Upper lobe of left lung (tissue), 6 donors: ENCODE measurements at regions not wholly inside any gene's neighbourhood (a gene's known extent, or its start where the extent isn't known, plus 50 kb on each side); places are given as distances from the start of the nearest gene placed in this dataset.
A peak's percentile ranks its signal among the peaks of the same experiment; 100 is the strongest.

Source experiments
- ATAC-seq, 2 donors: fragments of 200-7000 bp; cut with Tn5 transposase; one replicate each; pipeline ENCODE4 v1.9.1; 2022; ENCODE audit warnings: mild to moderate bottlenecking in 2 of 2, moderate library complexity in 2 of 2; ENCODE audit not compliant: low FRiP score in 2 of 2
- DNase-seq, 2 donors: peaks; one replicate each; pipeline ENCODE4 v3.0.0-alpha.2; 2019 to 2020
- H3K27ac ChIP-seq, 4 donors: fragments of 200-600 bp; sonication (generic); one replicate each; pipeline ENCODE4 v1.5.1; 2016 to 2019
- H3K27me3 ChIP-seq, 4 donors: fragments of 200-600 bp; sonication (generic); one replicate each; pipeline ENCODE4 v1.5.1; 2017 to 2019
- H3K36me3 ChIP-seq, 4 donors: fragments of 200-600 bp; sonication (generic); one replicate each; pipeline ENCODE4 v1.5.1; 2016 to 2019
- H3K4me1 ChIP-seq, 4 donors: fragments of 200-600 bp; sonication (generic); one replicate each; pipeline ENCODE4 v1.5.1; 2018 to 2019
- H3K4me3 ChIP-seq, 4 donors: fragments of 200-600 bp; sonication (generic); one replicate each; pipeline ENCODE4 v1.5.1; 2017 to 2019; ENCODE audit warnings: mild to moderate bottlenecking in 2 of 4, moderate library complexity in 1 of 4
- H3K9me3 ChIP-seq, 4 donors: fragments of 200-600 bp; sonication (generic); one replicate each; pipeline ENCODE4 v1.5.1; 2018 to 2019
- CTCF ChIP-seq, 6 experiments: fragments of 450-650 bp in 4 of 6; fragments of 200-600 bp in 2 of 6; sonication (generic) in 2 of 6; IDR thresholded peaks; one replicate each; pipeline ENCODE4 v1.5.1; 2016 to 2019; ENCODE audit warnings: antibody characterized with exemption in 6 of 6
- EP300 ChIP-seq, 4 donors: sonication (generic); formaldehyde crosslinking; IDR thresholded peaks; one replicate each; pipeline ENCODE4 v1.5.1; 2017; ENCODE audit warnings: antibody characterized with exemption in 4 of 4, control low read depth in 2 of 4
- POLR2A ChIP-seq, 4 donors: fragments of 450-650 bp; IDR thresholded peaks; one replicate each; pipeline ENCODE4 v1.5.1; 2016 to 2017; ENCODE audit warnings: antibody characterized with exemption in 4 of 4, mild to moderate bottlenecking in 2 of 4
- POLR2AphosphoS5 ChIP-seq, 2 donors: sonication (generic); formaldehyde crosslinking; IDR thresholded peaks; one replicate each; pipeline ENCODE4 v1.5.1; 2017; ENCODE audit warnings: antibody characterized with exemption in 2 of 2
- WGBS, 2 donors: methylation state at CpG; one replicate each; pipeline ENCODE4 v1.1.5; 2017 to 2018; 5-methylcytosine and 5-hydroxymethylcytosine counted together
- donor health status: DM: no; HTN: no; CAD: no; lungs with moderate emphysema.
- donor health status: DM: no; HTN: yes; CAD: no; lungs with severe emphysema.

- TF ChIP-seq POLR2AphosphoS5 (IDR thresholded peaks at IDR 0.05) (no peak), POLR2A (IDR thresholded peaks at IDR 0.05) (no peak), CTCF (IDR thresholded peaks at IDR 0.05) (no peak), EP300 (IDR thresholded peaks at IDR 0.05) (no peak)
- H3K27me3 ChIP-seq: no peaks in the 10 kb centered on the region
- H3K36me3 ChIP-seq: no peaks in the 10 kb centered on the region
- ATAC-seq: no peak
- WGBS, 2 donors: 41 to 42% methylated on average over 5 of the region's 5 CpGs
- no peak overlapping the region for H3K27ac ChIP-seq
- H3K9me3 ChIP-seq: no peaks in the 10 kb centered on the region
- no peak overlapping the region for H3K4me3 ChIP-seq
- no peak for DNase-seq
- no peaks in the 10 kb centered on the region for H3K4me1 ChIP-seq
Observed at GRCh38 chr7:21076054-21076453, 289.4 kb upstream of the SP8 start.

- no peaks in the 10 kb centered on the region for H3K36me3 ChIP-seq
- WGBS, 2 donors: 44 to 59% methylated on average over 5 of the region's 5 CpGs
- H3K4me3 ChIP-seq: no peak overlapping the region
- no peaks in the 10 kb centered on the region for H3K27me3 ChIP-seq
- ATAC-seq (no peak), DNase-seq (peak in 1 of 2 donors; percentile 55)
- H3K27ac ChIP-seq: no peak overlapping the region
- no peaks in the 10 kb centered on the region for H3K9me3 ChIP-seq
- no peak for TF ChIP-seq POLR2A (IDR thresholded peaks at IDR 0.05)
- no peak for TF ChIP-seq CTCF (IDR thresholded peaks at IDR 0.05)
- no peaks in the 10 kb centered on the region for H3K4me1 ChIP-seq
Observed at GRCh38 chr7:21076574-21076973, 289.9 kb upstream of the SP8 start.

GRCh38 chr7:21077602-21078001, 290.9 kb upstream of the SP8 start:
- DNase-seq (no peak), ATAC-seq (no peak)
- H3K36me3 ChIP-seq: no peaks in the 10 kb centered on the region
- no peaks in the 10 kb centered on the region for H3K4me1 ChIP-seq
- H3K27me3 ChIP-seq: no peaks in the 10 kb centered on the region
- H3K27ac ChIP-seq: no peak overlapping the region
- TF ChIP-seq EP300 (IDR thresholded peaks at IDR 0.05) (no peak), CTCF (IDR thresholded peaks at IDR 0.05) (no peak), POLR2AphosphoS5 (IDR thresholded peaks at IDR 0.05) (no peak), POLR2A (IDR thresholded peaks at IDR 0.05) (no peak)
- 70 to 76% methylated on average over 5 of the region's 5 CpGs for WGBS, 2 donors
- H3K9me3 ChIP-seq: no peaks in the 10 kb centered on the region
- H3K4me3 ChIP-seq: no peak overlapping the region

- Histone ChIP-seq H3K36me3 (no peaks in the 10 kb centered on the region), H3K4me1 (no peaks in the 10 kb centered on the region), H3K9me3 (no peaks in the 10 kb centered on the region), H3K27me3 (no peaks in the 10 kb centered on the region), H3K4me3 (no peak overlapping the region), H3K27ac (no peak overlapping the region)
- WGBS, 2 donors: 82 to 85% methylated on average over 7 of the region's 7 CpGs
- TF ChIP-seq POLR2AphosphoS5 (IDR thresholded peaks at IDR 0.05) (no peak), EP300 (IDR thresholded peaks at IDR 0.05) (no peak), POLR2A (IDR thresholded peaks at IDR 0.05) (no peak), CTCF (IDR thresholded peaks at IDR 0.05) (no peak)
- ATAC-seq (no peak), DNase-seq (no peak)
Observed at GRCh38 chr7:21084286-21084685, 297.6 kb upstream of the SP8 start.

GRCh38 chr7:21086688-21087087, 300.0 kb upstream of the SP8 start:
- Histone ChIP-seq H3K4me1 (no peaks in the 10 kb centered on the region), H3K9me3 (no peaks in the 10 kb centered on the region), H3K27ac (no peak overlapping the region), H3K4me3 (no peak overlapping the region), H3K27me3 (no peaks in the 10 kb centered on the region), H3K36me3 (no peaks in the 10 kb centered on the region)
- TF ChIP-seq EP300 (IDR thresholded peaks at IDR 0.05): no peak
- no peak for TF ChIP-seq POLR2A (IDR thresholded peaks at IDR 0.05)
- no peak for TF ChIP-seq CTCF (IDR thresholded peaks at IDR 0.05)
- TF ChIP-seq POLR2AphosphoS5 (IDR thresholded peaks at IDR 0.05): no peak
- ATAC-seq (no peak), DNase-seq (no peak)
